ENCODE measurements at regions not wholly inside any gene's neighbourhood (a gene's known extent, or its start where the extent isn't known, plus 50 kb on each side); places are given as distances from the start of the nearest gene placed in this dataset.
"Not testable (repeated sequence)": the region's sequence is repeated elsewhere in the genome, so short reads cannot be mapped to it uniquely, and the experiment has no call there.

- in situ Hi-C loops (cut with HindIII; ENCODE audit: low sequenced_read_pairs), result no loop called here
Observed at GRCh38 chr11:38089726-38090125, 1491.7 kb upstream of the RAG2 start.

- in situ Hi-C loops (cut with HindIII; ENCODE audit: low sequenced_read_pairs), result no loop called here
Observed at GRCh38 chr11:38060920-38061319, 1462.9 kb upstream of the RAG2 start.

- in situ Hi-C loops (cut with HindIII; ENCODE audit: low sequenced_read_pairs), result no loop called here
Observed at GRCh38 chr11:38060136-38060535, 1462.1 kb upstream of the RAG2 start.

GRCh38 chr11:38046571-38047135, 1448.6 kb upstream of the RAG2 start:
- in situ Hi-C loops (cut with HindIII; ENCODE audit: low sequenced_read_pairs), result no loop called here

- in situ Hi-C loops (cut with HindIII; ENCODE audit: low sequenced_read_pairs), result no loop called here
Observed at GRCh38 chr11:38043060-38043459, 1445.0 kb upstream of the RAG2 start.

- in situ Hi-C loops (cut with HindIII; ENCODE audit: low sequenced_read_pairs), result no loop called here
Observed at GRCh38 chr11:38038777-38039176, 1440.7 kb upstream of the RAG2 start.

- in situ Hi-C loops (cut with HindIII; ENCODE audit: low sequenced_read_pairs), result no loop called here
Observed at GRCh38 chr11:38019072-38019775, 1421.2 kb upstream of the RAG2 start.

GRCh38 chr11:38014405-38014804, 1416.4 kb upstream of the RAG2 start:
- in situ Hi-C loops (cut with HindIII; ENCODE audit: low sequenced_read_pairs), result no loop called here

GRCh38 chr11:38013157-38013556, 1415.1 kb upstream of the RAG2 start:
- in situ Hi-C loops (cut with HindIII; ENCODE audit: low sequenced_read_pairs), result no loop called here

- in situ Hi-C loops (cut with HindIII; ENCODE audit: low sequenced_read_pairs), result no loop called here
Observed at GRCh38 chr11:38011496-38011895, 1413.5 kb upstream of the RAG2 start.

- in situ Hi-C loops (cut with HindIII; ENCODE audit: low sequenced_read_pairs), result no loop called here
Observed at GRCh38 chr11:38009932-38010331, 1411.9 kb upstream of the RAG2 start.

- in situ Hi-C loops (cut with HindIII; ENCODE audit: low sequenced_read_pairs), result no loop called here
Observed at GRCh38 chr11:38006466-38006865, 1408.4 kb upstream of the RAG2 start.

GRCh38 chr11:38005597-38005996, 1407.6 kb upstream of the RAG2 start:
- in situ Hi-C loops (cut with HindIII; ENCODE audit: low sequenced_read_pairs), result no loop called here

- in situ Hi-C loops (cut with HindIII; ENCODE audit: low sequenced_read_pairs), result no loop called here
Observed at GRCh38 chr11:37999171-37999570, 1401.1 kb upstream of the RAG2 start.

GRCh38 chr11:37995886-37996285, 1397.8 kb upstream of the RAG2 start:
- in situ Hi-C loops (cut with HindIII; ENCODE audit: low sequenced_read_pairs), result no loop called here

GRCh38 chr11:37988031-37988430, 1390.0 kb upstream of the RAG2 start:
- in situ Hi-C loops (cut with HindIII; ENCODE audit: low sequenced_read_pairs), result no loop called here

GRCh38 chr11:37984991-37985390, 1387.0 kb upstream of the RAG2 start:
- in situ Hi-C loops (cut with HindIII; ENCODE audit: low sequenced_read_pairs), result no loop called here

GRCh38 chr11:37978647-37979046, 1380.6 kb upstream of the RAG2 start:
- in situ Hi-C loops (cut with HindIII; ENCODE audit: low sequenced_read_pairs), result no loop called here

- in situ Hi-C loops (cut with HindIII; ENCODE audit: low sequenced_read_pairs), result no loop called here
Observed at GRCh38 chr11:37973941-37974340, 1375.9 kb upstream of the RAG2 start.

- in situ Hi-C loops (cut with HindIII; ENCODE audit: low sequenced_read_pairs), result no loop called here
Observed at GRCh38 chr11:37972691-37973090, 1374.7 kb upstream of the RAG2 start.

- in situ Hi-C loops (cut with HindIII; ENCODE audit: low sequenced_read_pairs), result not testable (repeated sequence)
Observed at GRCh38 chr11:37969336-37969735, 1371.3 kb upstream of the RAG2 start.

- in situ Hi-C loops (cut with HindIII; ENCODE audit: low sequenced_read_pairs), result no loop called here
Observed at GRCh38 chr11:37968148-37968547, 1370.1 kb upstream of the RAG2 start.

- in situ Hi-C loops (cut with HindIII; ENCODE audit: low sequenced_read_pairs), result no loop called here
Observed at GRCh38 chr11:37967635-37968034, 1369.6 kb upstream of the RAG2 start.

All from endothelial cell of hepatic sinusoid (primary cell).